CD4-positive, alpha-beta T cell treated with Interleukin-15 for 4 hours (primary cell): ENCODE measurements at regions not wholly inside any gene's neighbourhood (a gene's known extent, or its start where the extent isn't known, plus 50 kb on each side); places are given as distances from the start of the nearest gene placed in this dataset.
"Not testable (repeated sequence)": the region's sequence is repeated elsewhere in the genome, so short reads cannot be mapped to it uniquely, and the experiment has no call there.

ENCODE experiments used
- DNase-seq: peaks from one replicate; pipeline ENCODE4 v3.0.0-alpha.2; 2020; ENCODE audit warnings: low spot score

DNA sequence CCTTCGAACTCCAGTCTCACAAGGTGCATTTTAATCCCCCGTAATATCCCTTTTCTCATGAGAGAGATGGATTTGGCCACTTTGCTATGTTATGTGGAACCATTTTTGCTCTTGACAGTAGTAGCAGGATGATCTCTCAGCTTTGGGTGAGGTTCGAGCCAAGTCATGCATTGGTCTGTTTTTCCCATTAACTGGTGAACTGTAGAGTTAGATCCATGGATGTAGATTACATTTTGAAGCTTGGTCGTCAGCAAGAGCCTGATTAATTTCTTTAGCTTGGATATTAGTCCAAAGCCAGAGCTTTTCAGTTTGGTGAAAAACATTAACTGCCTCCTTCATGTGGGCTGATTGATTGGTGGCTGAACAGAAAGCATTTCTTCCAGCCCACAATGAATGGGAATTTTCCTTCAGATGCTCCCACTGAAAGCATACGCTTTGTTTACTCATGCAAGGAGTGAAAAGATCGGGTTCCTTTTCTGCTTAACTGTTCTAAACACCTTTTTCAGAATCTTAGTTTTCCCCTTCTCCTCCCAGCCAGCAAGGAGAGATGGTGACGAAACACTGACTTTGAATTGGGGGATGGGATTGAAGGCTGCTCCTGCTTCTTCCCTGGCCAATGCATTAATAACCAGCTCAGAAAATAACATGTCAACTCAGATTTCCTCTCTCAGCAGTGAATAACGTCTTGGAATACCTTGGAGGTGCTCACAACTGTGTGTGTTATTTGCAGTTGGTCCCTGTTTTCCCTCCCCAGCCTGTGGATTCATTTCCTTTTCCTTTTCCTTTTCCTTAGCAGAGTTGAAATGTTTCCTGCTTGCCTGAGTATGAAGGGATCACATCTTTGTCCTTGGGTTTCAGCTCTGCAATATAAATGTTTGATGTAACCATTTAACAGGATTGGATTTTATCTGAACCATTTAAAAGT is 351.8 kb upstream of the FZD8 start:
- no peak for DNase-seq

DNA sequence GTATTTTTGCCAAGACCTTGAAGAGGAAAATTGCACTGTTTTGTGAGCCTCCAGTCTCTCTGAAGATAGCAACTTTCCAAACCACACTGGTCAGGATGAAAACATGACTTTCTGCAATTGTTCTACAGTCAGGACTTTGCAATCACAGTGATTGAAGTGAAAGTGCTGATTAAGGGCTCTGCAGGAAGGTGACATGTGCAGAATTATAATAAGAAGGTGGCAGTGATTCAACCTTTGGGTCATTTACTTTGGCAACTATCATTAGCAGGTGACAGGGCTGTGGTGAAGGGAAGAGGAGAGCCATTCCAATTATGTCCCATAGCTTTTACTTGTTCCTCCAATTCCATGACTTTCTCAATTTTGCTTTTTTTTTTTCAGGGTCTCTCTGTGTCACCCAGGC is 350.0 kb upstream of the FZD8 start:
- no peak for DNase-seq

DNA sequence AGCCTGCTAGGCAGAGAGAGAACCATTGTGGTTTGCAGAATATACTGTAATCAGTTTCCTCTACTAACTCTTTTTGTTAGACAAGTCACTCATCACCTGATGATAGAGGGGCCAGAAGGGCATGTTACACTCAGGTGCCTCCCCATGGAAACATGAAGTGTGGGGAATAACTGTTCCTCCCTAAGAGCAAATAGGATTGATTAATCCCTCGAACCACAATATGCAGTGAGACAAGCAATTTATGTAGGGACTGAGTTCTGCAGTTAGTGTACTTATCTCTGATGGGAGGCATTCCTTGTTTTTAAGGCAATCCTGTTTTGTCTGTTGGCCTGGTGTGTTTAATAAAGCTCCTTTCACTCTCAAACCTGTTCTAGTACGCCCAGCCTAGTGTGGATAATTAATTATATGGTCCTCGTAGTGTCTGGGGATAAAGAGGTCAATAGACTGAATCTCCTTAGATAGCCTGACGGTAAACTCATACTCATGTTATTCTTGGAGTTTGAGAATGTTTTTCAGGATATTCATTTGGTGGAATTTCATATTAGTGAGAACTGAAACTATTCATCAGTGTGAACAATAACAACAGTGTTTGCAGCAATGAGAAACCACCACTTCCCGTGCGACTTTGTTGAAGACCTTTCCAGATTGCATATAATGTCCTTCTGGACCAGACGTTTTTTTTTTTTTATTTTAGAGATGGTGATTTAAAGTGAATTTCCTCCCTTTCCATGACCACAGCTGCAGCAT is 344.8 kb upstream of the FZD8 start:
- no peak for DNase-seq

DNA sequence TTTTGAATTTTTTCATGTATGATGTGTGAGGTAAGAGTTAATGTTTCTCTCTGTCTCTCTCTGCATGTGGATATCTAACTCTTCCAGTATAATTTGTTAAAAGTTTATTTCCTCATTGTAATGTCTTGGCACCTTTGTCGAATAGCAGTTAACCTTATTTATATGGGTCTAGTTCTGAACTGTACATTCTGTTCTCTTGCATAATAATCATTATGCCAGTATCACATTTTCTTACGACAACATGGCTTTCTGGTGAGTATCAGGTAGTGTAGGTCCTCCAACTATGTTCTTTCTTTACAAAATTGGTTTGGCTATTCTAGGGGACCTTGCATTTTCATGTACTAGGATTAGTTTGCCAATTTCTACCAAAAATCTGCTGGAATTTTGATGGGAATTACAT is 337.0 kb upstream of the FZD8 start:
- no peak for DNase-seq

DNA sequence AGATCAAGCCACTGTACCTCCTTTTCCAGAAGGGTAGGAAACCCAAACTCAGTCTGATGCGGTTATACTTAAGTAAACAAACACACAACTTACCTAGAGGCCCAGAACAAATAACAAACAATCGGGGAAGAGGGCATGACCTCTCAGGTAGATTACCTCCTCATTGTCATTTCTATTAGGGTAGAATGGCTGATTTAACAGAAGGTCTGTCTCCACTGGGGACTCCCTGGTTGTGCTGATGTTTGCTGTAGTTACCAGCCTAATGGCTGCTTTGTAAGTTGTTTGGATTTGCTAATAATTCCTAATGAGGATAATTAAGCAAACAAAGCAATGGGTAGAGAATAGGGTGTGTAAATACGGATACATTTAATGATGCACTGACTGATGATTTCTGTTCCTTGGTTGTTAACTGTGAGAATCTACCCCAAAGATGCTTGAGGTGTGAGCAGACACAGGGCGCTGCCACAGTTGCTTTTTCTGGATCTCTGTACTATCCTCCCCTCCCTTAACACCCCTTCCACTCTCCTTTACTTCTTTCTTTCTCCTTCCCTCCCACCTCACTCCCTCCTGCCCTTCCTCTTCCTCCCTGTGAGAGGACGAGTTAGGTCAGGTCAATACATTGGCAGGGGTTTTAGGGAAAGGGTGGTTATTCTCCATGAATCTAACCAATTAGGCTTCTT is 332.0 kb upstream of the FZD8 start:
- DNase-seq, result not testable (repeated sequence)

DNA sequence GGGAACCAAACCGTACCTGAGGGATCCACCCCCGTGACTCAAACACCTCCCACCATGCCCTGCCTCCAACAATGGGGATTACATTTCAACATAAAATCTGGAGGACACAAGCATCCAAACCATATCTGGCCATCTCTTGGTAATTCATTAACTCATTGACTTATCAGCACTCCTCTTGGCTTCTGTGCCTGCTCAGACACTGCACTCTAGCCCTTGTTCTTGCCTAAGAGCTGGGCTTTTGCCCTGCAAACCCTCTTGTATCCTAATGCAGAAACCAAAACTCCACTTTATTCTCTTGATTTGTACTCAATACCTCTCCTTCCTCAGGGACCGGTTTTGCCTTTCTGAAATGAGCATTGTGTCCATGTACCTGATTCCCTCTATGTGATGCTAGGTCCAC is 330.2 kb upstream of the FZD8 start:
- no peak for DNase-seq

DNA sequence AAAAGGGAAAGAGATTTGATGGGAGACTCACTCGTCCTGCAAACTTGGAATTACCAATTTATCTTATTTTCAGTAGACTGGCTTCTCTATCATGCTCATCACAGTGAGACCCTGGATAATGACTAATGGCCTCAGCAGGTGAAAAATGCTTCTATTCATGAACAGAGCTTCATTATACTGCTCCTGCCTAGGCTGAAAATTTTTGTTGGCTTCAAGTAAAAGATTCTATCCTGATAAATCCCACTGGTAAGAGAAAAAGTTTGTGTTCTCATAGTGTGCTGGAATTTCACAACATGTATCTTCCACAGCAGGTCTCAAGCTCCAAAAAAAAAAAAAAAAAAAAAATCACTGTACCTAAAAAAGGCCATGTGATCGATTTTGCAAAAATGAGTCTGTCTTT is 329.3 kb upstream of the FZD8 start:
- DNase-seq, result no peak

DNA sequence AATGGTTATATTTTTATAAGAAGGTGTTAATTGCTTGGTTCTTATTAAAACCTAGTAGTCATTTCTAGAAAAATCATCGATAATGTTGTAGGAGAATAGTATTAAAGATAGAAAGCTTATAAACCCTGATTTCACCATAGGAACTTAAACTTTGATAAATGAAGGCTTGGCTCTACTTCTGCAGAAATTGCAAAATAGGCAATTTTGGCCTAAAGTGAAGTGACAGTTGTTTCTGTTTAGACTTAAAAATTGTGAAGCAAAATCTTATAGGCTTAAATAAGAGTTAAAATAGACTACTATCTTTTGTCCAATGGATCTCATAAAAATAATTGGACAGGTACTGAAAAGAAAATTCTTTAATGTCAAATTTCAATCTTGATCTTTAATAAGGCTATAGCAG is 321.6 kb upstream of the FZD8 start:
- no peak for DNase-seq

DNA sequence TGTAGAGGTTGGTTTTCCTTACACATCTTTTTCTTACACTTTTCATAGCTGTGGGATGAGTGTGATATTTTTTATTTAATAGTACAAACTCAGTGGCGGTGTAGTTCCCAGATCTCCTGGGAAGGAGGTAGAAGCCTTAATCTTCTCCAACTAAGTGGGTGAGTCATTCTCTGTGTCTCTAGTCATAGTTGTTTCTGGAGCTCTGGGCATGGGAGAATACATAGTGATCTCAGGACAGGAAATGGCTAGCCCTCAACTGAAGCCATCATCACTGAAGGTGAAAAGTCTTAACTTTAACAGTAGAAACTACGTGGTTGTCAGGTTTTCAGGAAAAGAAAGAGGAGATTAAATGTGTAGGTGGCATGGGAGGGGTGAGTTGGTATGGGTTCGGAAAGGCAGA is 319.4 kb upstream of the FZD8 start:
- DNase-seq, result no peak

DNA sequence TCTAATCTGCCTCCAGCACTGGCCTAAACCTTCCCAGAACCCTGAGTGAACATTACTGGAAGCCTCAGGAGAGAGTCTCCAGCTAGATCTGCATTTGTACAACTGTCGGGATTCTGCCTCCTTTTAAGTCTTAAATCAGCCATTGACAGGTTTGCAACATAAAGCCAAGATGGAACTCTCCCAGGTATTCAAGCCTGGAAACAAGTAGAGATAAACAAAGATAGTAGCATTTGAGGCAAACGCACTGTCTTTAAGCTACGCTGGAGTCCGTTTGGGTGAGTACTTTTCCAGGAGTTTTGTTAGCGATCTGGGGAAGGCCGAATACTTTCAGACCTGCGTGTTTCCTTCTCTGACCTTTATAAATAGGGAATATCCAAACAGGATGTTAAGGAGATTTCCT is 317.2 kb upstream of the FZD8 start:
- DNase-seq, result no peak

DNA sequence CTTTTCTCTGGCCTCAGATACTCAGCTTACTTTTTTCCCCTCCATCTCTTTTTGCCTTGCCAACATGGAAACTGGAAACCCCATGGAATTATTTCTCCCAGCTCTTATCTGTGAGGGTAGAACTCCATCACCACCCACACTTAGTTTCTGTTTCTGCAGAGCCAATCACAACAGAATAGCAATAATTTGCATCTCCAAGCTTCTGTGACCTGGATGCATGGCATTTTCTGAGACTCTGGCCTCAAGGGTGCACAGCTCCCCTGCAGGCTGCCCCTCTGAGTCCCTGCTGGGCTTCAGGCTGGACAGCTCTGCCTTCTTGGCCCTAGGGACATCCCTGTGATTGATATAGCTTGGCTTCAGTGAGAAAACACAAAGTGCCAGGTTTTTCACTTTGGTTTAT is 316.5 kb upstream of the FZD8 start:
- not testable (repeated sequence) for DNase-seq

DNA sequence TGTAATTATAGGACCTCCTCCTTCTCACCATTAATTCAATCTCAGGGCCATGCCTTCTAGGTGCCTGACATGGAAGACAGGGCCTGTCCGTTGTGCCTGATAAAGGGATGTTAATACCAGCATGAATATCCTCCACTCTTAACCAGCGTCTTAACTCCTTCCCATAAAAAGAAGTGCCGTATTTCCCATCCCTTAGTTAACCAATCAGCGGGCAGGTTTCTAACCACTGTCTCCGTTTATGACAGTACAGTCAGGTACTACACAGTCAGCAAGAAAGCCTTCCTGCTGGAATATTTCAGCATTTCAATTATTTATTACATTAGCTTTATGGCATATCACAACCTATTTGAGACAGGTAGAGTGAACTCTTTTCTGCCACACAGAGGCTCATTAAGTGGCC is 308.6 kb upstream of the FZD8 start:
- DNase-seq, result no peak

DNA sequence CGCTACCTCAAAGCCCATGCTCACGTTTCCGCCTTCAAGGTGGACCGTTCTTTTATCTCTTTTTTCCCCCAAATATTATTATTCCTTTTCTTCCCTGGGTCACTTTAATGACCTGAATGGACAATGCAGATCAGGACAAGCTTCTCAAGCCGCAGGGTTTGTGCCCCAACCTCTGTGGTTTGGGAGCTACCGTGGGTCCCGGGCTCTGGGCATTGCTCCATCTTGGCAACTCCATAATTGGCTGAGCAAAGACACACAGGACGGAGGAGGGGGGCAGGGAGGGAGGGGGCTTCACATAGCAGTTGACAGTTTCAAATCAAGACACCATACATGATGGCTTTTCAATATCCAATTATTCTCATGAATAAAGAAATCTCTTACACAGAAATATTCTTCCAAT is 308.1 kb upstream of the FZD8 start:
- DNase-seq, result no peak

DNA sequence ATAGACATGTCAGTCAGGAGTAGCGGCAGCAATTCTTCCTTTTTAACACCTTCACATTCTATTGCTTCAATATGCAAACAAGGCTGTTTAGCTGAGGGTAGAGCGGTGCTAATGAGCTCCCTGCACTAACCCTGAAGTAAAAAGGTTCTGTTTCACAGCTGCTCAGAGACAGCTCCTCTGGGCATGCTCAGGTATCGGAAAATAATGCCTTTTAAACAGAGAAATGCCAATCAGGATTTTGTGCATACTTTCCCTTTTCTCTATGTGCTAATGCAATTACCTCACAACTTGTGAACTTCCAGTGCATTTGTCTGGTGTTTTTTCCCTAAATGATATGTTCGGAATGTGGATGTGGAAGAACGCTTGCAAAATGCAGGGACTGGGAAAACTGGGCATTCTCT is 307.7 kb upstream of the FZD8 start:
- DNase-seq, result no peak

DNA sequence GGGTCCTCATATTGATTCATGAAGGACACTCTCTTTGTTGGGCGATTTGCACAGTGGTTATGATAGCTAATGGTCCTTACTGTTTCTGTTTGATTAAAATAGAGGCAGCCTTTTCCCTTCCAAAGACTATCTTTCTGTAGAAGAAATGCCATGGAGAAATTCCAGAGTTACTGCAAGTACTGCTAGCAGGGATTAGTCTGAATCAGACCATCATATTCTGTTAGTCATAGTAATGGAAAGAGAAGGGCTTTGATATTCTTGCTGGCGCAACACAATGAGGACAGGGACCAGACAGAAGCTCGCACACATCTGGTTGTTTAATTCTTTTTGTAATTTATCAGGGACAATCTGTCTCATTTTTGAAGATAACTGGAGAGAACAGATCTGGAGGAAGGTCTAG is 304.5 kb upstream of the FZD8 start:
- DNase-seq, result no peak

DNA sequence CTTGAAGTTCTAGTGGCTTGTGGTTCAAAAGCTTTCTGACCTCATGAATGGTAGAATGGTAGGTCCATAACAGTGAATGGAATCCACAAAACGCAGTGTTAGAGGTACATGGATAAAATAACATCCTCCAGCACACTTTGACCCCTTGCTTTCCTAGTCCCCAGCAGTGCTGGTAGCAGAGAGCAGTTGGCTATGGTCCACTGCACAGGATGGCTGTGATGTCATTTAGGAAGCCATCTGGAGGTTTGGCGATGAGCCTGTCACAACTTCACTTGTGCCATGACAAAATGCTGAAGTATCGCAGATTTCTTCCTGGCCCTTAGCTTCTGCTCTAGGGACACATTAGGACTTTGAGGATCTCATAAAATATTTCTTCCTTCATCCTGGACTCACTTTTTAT is 300.0 kb upstream of the FZD8 start:
- DNase-seq, result no peak

DNA sequence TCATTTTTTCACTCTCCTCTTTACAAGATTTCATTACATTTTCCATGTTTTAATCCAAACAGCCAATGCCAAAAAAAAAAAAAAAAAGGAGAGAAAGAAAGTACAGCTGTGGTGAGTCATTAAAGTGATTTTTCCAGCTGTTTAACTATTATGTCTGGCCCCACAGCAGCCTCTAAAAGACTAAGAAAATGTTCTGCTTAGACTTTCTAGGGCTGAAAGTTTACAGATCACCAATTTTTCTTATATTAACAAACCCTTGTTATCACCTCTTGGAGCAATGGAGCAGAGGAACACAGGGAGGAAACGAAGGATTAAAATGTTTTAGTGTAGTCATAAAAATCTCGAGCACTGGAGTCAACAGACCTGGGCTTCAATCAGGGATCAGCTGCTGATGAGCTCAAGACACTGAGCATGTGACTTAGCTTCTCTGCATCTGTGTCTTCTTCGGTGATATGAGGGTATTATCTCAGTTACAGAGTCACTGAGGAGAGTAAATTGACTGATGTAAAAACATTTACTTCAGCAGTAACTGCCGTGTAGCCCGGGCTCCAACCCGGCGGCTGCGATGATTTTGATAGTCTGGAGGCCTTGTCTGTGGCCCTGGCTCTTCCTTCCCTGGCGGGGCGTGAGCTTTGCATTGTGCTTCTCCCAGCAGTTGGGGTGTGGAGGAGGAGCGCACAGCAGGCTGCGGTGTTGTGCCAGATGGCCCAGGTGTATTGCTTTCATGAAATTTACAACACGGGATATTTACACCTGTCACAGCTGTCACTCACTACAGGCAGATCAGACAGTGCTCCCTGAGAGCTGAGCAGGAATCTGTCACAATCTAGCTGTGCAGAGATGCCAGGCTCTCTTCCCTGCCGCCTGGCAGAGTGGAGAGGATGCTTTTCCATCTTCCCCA is 298.3 kb upstream of the FZD8 start:
- no peak for DNase-seq

DNA sequence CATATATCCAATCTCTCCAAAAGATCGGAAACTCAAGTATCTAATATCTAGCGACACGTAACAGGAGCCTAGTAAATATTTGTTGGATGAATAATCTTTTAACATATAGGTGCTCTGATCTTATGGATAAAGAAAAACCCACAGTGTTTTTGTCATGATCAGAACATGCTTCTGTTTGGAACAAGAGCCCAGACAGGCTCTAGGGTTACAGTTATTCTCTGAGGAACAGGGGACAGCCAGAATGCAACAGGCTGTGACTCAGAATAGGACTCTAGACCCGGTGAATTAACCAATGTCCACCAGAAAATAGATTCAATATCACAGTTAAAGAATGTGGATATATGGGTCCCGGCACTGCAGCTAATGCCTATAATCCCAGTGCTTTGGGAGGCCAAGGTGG is 296.1 kb upstream of the FZD8 start:
- no peak for DNase-seq

DNA sequence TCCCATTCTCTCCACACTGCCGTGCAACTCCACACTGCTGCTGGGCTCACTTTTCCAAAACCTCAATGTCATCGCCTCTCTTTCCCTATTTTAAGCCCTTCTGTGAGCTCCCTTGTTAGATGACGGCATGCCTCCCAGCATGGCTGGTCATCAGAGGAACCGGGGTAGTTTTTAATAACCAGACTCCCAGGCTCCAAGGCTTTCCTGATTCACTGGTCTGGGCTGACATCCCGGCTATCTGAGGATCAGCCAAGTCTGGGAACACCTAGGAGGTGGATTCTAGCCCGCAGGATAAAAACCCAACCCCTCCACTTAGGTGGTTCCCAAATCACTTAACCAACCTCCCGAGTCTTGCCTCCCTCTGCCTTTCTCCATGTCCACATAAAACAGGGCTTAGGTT is 295.4 kb upstream of the FZD8 start:
- no peak for DNase-seq

DNA sequence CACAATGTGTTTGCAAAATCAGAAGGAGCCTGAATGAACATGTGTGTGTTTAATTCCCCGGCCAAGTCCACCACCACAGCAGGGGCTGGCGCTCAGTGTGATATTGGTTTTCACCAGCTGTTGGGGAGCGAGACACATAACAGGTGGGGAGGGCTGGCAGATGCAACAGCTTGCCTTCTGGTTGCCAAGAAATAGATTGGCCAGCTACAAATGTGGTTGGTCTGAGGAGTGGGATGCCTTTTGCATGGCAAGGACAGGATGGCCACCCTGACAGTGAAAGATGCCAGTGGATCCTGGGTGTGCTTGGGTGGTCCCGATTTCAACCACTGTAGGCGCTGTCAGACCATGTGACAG is 292.5 kb upstream of the FZD8 start:
- no peak for DNase-seq

DNA sequence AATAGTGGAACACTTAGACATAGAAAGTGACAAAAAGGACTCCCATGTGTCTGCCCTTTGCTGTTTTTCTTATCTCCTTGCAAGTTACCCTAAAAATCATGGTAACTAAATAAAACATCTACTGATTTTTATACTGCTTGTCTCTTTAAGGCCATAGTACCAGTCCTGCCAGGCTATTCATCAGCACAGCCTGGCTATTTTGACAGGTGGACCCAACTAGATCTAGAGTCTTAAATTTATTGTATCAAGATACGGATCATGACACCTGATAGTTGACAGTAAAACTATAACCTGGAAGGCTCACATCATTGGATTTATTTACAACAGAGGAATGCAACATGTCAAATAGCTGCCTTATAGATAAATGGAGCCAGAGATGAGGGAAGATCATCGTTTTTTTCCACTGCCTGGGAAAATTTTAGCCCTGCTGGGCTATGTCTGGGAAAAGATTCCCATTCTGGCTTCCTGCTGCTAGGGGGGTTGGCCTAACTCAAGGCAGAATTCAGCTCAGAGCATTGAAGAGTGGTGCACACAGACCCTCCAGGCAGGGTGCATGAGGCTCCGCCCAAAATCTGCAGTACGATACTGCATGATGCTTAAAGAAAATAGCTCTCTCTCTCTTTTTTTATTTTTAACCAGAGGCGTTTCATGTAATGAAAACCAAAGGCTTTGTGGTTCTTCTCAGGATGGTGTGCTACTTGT is 292.0 kb upstream of the FZD8 start:
- no peak for DNase-seq
